NB4 (cell line): ENCODE measurements at regions not wholly inside any gene's neighbourhood (a gene's known extent, or its start where the extent isn't known, plus 50 kb on each side); places are given as distances from the start of the nearest gene placed in this dataset.

Experiments used
- POLR2A ChIP-seq: IDR thresholded peaks from 2 replicates; pipeline ENCODE4 v1.6.1; 2011; ENCODE audit warnings: mild to moderate bottlenecking; ENCODE audit not compliant: insufficient read length; ENCODE audit errors: extremely low read depth
- TF ChIP-seq, protein P1 (sequence below): IDR thresholded peaks from one replicate; pipeline ENCODE4 v1.5.1; 2012; ENCODE audit warnings: low read depth, low read length

DNA sequence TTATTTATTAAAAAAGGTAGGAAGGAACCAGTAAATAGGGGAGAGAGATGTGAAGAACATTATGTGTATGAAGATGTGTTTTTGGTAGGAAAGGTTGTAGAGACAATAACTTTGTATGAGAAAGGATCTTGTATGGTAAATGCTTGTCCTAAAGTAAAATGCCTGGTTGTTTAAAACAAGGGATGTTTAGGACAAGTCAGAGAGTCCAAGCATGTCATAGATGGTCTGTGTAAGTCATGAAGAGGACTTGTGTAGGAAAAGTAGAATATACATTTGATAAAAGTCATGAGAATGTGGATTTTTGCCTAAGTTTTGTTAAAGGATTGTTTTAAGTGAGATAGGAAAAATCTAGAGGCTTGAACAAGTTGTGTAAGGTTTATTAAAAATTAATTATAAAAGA, 325.1 kb downstream of the CDH26 start:
- TF ChIP-seq POLR2A, result no peak
- TF ChIP-seq, protein P1, sequence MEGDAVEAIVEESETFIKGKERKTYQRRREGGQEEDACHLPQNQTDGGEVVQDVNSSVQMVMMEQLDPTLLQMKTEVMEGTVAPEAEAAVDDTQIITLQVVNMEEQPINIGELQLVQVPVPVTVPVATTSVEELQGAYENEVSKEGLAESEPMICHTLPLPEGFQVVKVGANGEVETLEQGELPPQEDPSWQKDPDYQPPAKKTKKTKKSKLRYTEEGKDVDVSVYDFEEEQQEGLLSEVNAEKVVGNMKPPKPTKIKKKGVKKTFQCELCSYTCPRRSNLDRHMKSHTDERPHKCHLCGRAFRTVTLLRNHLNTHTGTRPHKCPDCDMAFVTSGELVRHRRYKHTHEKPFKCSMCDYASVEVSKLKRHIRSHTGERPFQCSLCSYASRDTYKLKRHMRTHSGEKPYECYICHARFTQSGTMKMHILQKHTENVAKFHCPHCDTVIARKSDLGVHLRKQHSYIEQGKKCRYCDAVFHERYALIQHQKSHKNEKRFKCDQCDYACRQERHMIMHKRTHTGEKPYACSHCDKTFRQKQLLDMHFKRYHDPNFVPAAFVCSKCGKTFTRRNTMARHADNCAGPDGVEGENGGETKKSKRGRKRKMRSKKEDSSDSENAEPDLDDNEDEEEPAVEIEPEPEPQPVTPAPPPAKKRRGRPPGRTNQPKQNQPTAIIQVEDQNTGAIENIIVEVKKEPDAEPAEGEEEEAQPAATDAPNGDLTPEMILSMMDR, result no peak
